ENCODE measurements at regions not wholly inside any gene's neighbourhood (a gene's known extent, or its start where the extent isn't known, plus 50 kb on each side); places are given as distances from the start of the nearest gene placed in this dataset.

GRCh38 chr6:97443408-97444080, 160.5 kb upstream of the MMS22L start:
- Histone ChIP-seq H3K27ac (replicated peaks) (no peak overlapping the region), H3K4me3 (replicated peaks; ENCODE audit: insufficient read depth, low read length) (no peak overlapping the region), H3K27me3 (ENCODE audit: insufficient read depth, poor library complexity, severe bottlenecking) (no peaks in the 10 kb centered on the region)
- no peak for TF ChIP-seq SPI1 (IDR thresholded peaks at IDR 0.05; ENCODE audit: borderline replicate concordance, low read depth)
- no peak for TF ChIP-seq GABPA (IDR thresholded peaks at IDR 0.05; ENCODE audit: low read depth)
- TF ChIP-seq, protein P1, sequence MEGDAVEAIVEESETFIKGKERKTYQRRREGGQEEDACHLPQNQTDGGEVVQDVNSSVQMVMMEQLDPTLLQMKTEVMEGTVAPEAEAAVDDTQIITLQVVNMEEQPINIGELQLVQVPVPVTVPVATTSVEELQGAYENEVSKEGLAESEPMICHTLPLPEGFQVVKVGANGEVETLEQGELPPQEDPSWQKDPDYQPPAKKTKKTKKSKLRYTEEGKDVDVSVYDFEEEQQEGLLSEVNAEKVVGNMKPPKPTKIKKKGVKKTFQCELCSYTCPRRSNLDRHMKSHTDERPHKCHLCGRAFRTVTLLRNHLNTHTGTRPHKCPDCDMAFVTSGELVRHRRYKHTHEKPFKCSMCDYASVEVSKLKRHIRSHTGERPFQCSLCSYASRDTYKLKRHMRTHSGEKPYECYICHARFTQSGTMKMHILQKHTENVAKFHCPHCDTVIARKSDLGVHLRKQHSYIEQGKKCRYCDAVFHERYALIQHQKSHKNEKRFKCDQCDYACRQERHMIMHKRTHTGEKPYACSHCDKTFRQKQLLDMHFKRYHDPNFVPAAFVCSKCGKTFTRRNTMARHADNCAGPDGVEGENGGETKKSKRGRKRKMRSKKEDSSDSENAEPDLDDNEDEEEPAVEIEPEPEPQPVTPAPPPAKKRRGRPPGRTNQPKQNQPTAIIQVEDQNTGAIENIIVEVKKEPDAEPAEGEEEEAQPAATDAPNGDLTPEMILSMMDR (IDR thresholded peaks at IDR 0.05; ENCODE audit: insufficient read depth, low read length) = no peak
- TF ChIP-seq, protein P2, sequence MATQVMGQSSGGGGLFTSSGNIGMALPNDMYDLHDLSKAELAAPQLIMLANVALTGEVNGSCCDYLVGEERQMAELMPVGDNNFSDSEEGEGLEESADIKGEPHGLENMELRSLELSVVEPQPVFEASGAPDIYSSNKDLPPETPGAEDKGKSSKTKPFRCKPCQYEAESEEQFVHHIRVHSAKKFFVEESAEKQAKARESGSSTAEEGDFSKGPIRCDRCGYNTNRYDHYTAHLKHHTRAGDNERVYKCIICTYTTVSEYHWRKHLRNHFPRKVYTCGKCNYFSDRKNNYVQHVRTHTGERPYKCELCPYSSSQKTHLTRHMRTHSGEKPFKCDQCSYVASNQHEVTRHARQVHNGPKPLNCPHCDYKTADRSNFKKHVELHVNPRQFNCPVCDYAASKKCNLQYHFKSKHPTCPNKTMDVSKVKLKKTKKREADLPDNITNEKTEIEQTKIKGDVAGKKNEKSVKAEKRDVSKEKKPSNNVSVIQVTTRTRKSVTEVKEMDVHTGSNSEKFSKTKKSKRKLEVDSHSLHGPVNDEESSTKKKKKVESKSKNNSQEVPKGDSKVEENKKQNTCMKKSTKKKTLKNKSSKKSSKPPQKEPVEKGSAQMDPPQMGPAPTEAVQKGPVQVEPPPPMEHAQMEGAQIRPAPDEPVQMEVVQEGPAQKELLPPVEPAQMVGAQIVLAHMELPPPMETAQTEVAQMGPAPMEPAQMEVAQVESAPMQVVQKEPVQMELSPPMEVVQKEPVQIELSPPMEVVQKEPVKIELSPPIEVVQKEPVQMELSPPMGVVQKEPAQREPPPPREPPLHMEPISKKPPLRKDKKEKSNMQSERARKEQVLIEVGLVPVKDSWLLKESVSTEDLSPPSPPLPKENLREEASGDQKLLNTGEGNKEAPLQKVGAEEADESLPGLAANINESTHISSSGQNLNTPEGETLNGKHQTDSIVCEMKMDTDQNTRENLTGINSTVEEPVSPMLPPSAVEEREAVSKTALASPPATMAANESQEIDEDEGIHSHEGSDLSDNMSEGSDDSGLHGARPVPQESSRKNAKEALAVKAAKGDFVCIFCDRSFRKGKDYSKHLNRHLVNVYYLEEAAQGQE (IDR thresholded peaks at IDR 0.05; ENCODE audit: insufficient replicate concordance, low read depth) = no peak
- no peak for TF ChIP-seq POLR2AphosphoS5 (IDR thresholded peaks at IDR 0.05; ENCODE audit: low read depth)
- DNase-seq (ENCODE audit: low read depth in 1 of 2, low spot score in 1 of 2) = no peak

DNA sequence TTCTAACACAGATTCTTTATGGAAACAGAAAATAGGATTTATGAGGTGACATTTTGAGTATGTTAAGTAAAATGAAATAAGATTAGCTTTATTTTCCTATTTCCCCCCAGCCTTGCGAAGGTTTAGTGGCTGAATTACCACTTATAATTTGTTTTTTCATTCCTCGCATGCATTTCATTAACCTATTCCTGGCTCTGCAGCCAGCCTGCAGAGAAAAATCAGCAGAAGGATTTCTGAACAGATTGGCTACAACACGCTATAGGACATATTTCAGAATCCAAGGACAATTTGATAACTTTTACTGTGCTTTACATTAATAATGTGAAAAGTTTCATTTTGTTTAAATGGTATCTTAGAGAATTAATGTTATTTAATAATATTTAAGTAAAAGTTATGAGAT, 162.4 kb upstream of the MMS22L start:
- H3K27me3 ChIP-seq (ENCODE audit: insufficient read depth, poor library complexity, severe bottlenecking) = no peaks in the 10 kb centered on the region
- DNase-seq (ENCODE audit: low read depth in 1 of 2, low spot score in 1 of 2) = no peak
- H3K4me3 ChIP-seq (replicated peaks; ENCODE audit: insufficient read depth, low read length) = no peak overlapping the region
- H3K27ac ChIP-seq (replicated peaks) = no peak overlapping the region
- TF ChIP-seq, protein P1 (IDR thresholded peaks at IDR 0.05; ENCODE audit: insufficient read depth, low read length) = no peak
- TF ChIP-seq SPI1 (IDR thresholded peaks at IDR 0.05; ENCODE audit: borderline replicate concordance, low read depth) (no peak), GABPA (IDR thresholded peaks at IDR 0.05; ENCODE audit: low read depth) (no peak), POLR2AphosphoS5 (IDR thresholded peaks at IDR 0.05; ENCODE audit: low read depth) (no peak)
- TF ChIP-seq, protein P2 (IDR thresholded peaks at IDR 0.05; ENCODE audit: insufficient replicate concordance, low read depth) = no peak

DNA sequence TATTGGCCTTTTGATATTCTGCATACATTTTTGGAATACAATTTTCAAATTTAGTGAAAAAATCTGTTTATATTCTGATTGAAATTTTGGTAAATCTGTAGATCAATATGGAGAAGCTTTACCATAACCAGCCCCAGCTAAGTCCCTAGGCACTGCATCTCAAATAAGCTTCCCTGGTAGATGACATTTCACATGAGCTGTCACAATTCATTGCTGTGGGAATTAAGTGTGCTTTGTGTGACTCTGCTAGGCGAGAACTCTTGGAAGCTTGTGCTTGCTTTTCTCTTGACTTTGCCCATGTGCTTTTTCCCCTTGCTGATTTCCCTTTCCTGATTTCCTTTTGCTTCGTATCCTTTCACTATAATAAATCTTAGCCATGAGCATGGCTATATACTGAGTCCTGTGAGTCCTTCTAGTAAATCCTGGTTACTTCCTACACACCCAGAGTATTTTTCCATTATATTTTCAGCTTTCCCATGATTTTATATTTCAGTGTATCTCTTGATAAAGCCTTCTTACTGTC, 166.5 kb upstream of the MMS22L start:
- Histone ChIP-seq H3K4me3 (replicated peaks; ENCODE audit: insufficient read depth, low read length) (no peak overlapping the region), H3K27ac (replicated peaks) (no peak overlapping the region), H3K27me3 (ENCODE audit: insufficient read depth, poor library complexity, severe bottlenecking) (no peaks in the 10 kb centered on the region)
- no peak for DNase-seq (ENCODE audit: low read depth in 1 of 2, low spot score in 1 of 2)
- TF ChIP-seq SPI1 (IDR thresholded peaks at IDR 0.05; ENCODE audit: borderline replicate concordance, low read depth) (no peak), POLR2AphosphoS5 (IDR thresholded peaks at IDR 0.05; ENCODE audit: low read depth) (no peak)
- TF ChIP-seq, protein P2 (IDR thresholded peaks at IDR 0.05; ENCODE audit: insufficient replicate concordance, low read depth) = no peak

All from HL-60 (cell line).